ENCODE measurements at regions not wholly inside any gene's neighbourhood (a gene's known extent, or its start where the extent isn't known, plus 50 kb on each side); places are given as distances from the start of the nearest gene placed in this dataset.

GRCh38 chr2:150571121-150571520, 83.7 kb upstream of the RND3 start:
- dilution Hi-C loops (cut with MboI; ENCODE audit: extremely low pct_ligation_motif_present, low sequenced_read_pairs) (no loop called here), intact Hi-C loops (cut with micrococcal nuclease) (no loop called here)
- no peak overlapping the region for H3K4me2 ChIP-seq (ENCODE audit: insufficient read depth, low read length)
- H3K27me3 ChIP-seq (ENCODE audit: control insufficient read depth in 2 of 2, insufficient read depth in 2 of 2, low read length in 2 of 2), result no peaks in the 10 kb centered on the region
- no peak overlapping the region for H3K9ac ChIP-seq (replicated peaks; ENCODE audit: extremely low read depth, insufficient read depth, low read length)
- no peak overlapping the region for H2AFZ ChIP-seq (ENCODE audit: low read depth, low read length)
- no peak overlapping the region for H3K4me3 ChIP-seq (replicated peaks in 1 of 3; ENCODE audit: insufficient read depth in 1 of 3, low read depth in 1 of 3, low read length in 3 of 3)
- H3K9me3 ChIP-seq (replicated peaks; ENCODE audit: control insufficient read depth, insufficient read depth, low read length), result no peaks in the 10 kb centered on the region
- H3K36me3 ChIP-seq (ENCODE audit: control insufficient read depth in 2 of 2, extremely low read depth in 1 of 2, insufficient read depth in 2 of 2, low read length in 2 of 2), result no peaks in the 10 kb centered on the region
- no TSS peak for BruUV-seq (replicated peaks)
- no peak for TF ChIP-seq GATA2 (IDR thresholded peaks at IDR 0.05; ENCODE audit: insufficient read depth, insufficient read length, low read depth, low read length)
- no peak for TF ChIP-seq MYC (IDR thresholded peaks at IDR 0.05; ENCODE audit: low read depth, low read length)
- no peak for TF ChIP-seq POLR2AphosphoS5 (IDR thresholded peaks at IDR 0.05; ENCODE audit: insufficient read depth, low read depth, low read length)
- TF ChIP-seq MAX (IDR thresholded peaks at IDR 0.05; ENCODE audit: insufficient read depth, insufficient read length), result no peak
- TF ChIP-seq FOS (IDR thresholded peaks at IDR 0.05; ENCODE audit: borderline replicate concordance, insufficient read depth, low read length), result no peak
- TF ChIP-seq POLR2A (IDR thresholded peaks at IDR 0.05; ENCODE audit: low read depth, low read length), result no peak
- TF ChIP-seq JUN (IDR thresholded peaks at IDR 0.05; ENCODE audit: borderline replicate concordance, insufficient read depth, insufficient read length, low read depth), result no peak
- no peak for TF ChIP-seq CTCF (IDR thresholded peaks at IDR 0.05; ENCODE audit: extremely low read depth in 1 of 2, insufficient read depth in 1 of 2, low read depth in 1 of 2, low read length in 2 of 2)
- no peak for TF ChIP-seq EZH2 (IDR thresholded peaks at IDR 0.05; ENCODE audit: borderline replicate concordance, low read depth, low read length, severe bottlenecking)
- no peaks in the 10 kb centered on the region for H4K20me1 ChIP-seq (replicated peaks; ENCODE audit: control insufficient read depth, extremely low read depth, insufficient read depth, low read length)
- H3K4me1 ChIP-seq (ENCODE audit: control insufficient read depth, extremely low read depth, insufficient read depth, low read length), result peaks cover 8% of the 10 kb centered on the region
- no peaks in the 10 kb centered on the region for H3K9me1 ChIP-seq (replicated peaks; ENCODE audit: control insufficient read depth, extremely low read depth, insufficient read depth, low read length)
- no peak overlapping the region for H3K27ac ChIP-seq (ENCODE audit: insufficient read depth, low read depth, low read length)
- FAIRE-seq (no peak), DNase-seq (ENCODE audit: low read depth, low spot score) (no peak)
- ChIA-PET CTCF (no interaction called here), POLR2A (no interaction called here)
- H3K79me2 ChIP-seq (ENCODE audit: control insufficient read depth, insufficient read depth, low read length), result no peaks in the 10 kb centered on the region

All from endothelial cell of umbilical vein (primary cell).